GM12891 (cell line): ENCODE measurements at regions not wholly inside any gene's neighbourhood (a gene's known extent, or its start where the extent isn't known, plus 50 kb on each side); places are given as distances from the start of the nearest gene placed in this dataset.

Experiments used
- DNase-seq: peaks from one replicate; pipeline ENCODE4 v3.0.0; 2011; ENCODE audit warnings: low spot score; ENCODE audit not compliant: insufficient read length
- FAIRE-seq: peaks from 2 replicates; lab custom pipeline; 2011; peaks lifted over from hg19 to GRCh38; lab: Jason Lieb, UNC
- PAX5 ChIP-seq: IDR thresholded peaks from 2 replicates; pipeline ENCODE4 v1.6.1; 2011; ENCODE audit warnings: low read length, moderate library complexity, mild to moderate bottlenecking; ENCODE audit not compliant: insufficient read depth, severe bottlenecking
- POLR2A ChIP-seq: IDR thresholded peaks from 2 replicates; pipeline ENCODE4 v1.6.1; 2011; ENCODE audit warnings: low read depth, low read length, control low read depth
- POLR2AphosphoS5 ChIP-seq: IDR thresholded peaks from 2 replicates; pipeline ENCODE4 v1.6.1; 2011; ENCODE audit warnings: low read depth, low read length, control low read depth
- POU2F2 ChIP-seq: IDR thresholded peaks from 2 replicates; pipeline ENCODE4 v1.6.1; 2011; ENCODE audit warnings: low read depth, mild to moderate bottlenecking, control low read depth, low read length, moderate library complexity
- SPI1 ChIP-seq: IDR thresholded peaks from 2 replicates; pipeline ENCODE4 v1.6.1; 2011; ENCODE audit warnings: low read depth, low read length, control low read depth
- TAF1 ChIP-seq: IDR thresholded peaks from 2 replicates; pipeline ENCODE4 v1.6.1; 2011; ENCODE audit warnings: low read depth, low read length, control low read depth

DNA sequence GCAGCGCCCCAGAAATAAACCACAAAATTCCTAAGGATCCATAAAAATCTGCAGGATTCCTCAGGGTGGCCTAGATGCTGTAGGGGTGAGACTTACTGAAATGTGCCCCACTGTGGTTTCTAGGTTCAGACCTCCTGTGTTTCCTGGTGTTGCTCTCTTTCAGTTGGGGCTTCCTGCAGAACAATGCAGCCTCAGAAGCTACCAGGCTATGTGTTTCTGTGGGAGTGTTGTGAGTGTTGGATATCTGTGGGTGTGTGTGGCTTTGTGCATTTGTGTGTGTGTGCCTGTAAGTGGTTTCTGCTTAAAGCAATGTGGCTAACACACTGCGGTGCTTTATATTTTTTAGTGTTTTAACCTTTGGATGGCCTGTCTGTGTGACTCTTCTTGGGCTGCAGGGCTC, 277.6 kb downstream of the TSPY10 start:
- DNase-seq = no peak
- TF ChIP-seq POU2F2 (no peak), POLR2AphosphoS5 (no peak), SPI1 (no peak), POLR2A (no peak), TAF1 (no peak), PAX5 (no peak)
- FAIRE-seq = no peak
